GM12865 (cell line): ENCODE measurements at regions not wholly inside any gene's neighbourhood (a gene's known extent, or its start where the extent isn't known, plus 50 kb on each side); places are given as distances from the start of the nearest gene placed in this dataset.
A peak's percentile ranks its signal among the peaks of the same experiment; 100 is the strongest.

Experiments used
- DNase-seq: peaks from one replicate; pipeline ENCODE4 v3.0.0; 2010; ENCODE audit warnings: low read depth
- H3K4me3 ChIP-seq: 2 replicates; pipeline ENCODE4 v1.5.1; 2011; ENCODE audit warnings: mild to moderate bottlenecking, low read depth, low read length, control low read depth
- CTCF ChIP-seq: IDR thresholded peaks from 2 replicates; pipeline ENCODE4 v1.5.1; 2011; ENCODE audit warnings: low read length, control low read depth, low read depth, inconsistent platforms; ENCODE audit not compliant: insufficient read depth; ENCODE audit errors: missing control alignments

DNA sequence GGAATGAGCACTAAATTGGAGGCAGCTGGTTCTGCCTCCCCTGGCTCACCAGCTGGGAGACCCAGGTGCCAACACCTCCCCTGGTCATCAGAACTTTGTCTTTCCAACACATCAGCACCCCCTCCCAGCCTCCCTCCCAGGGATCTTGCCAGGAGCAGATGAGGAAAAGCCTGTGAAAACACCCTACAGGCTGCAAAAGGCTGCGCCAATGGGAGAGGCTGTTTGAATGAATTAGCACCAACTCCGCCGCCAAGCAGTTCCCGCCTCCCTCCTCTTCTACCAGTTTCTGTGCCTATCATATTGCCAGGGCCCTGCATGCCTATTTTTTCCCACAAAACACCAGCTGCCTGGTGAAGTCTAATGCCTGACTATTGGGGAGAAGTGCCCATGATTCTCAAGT lies 137.0 kb downstream of the AIPL1 start:
- no peak for DNase-seq
- TF ChIP-seq CTCF = no peak
- no peak overlapping the region for H3K4me3 ChIP-seq

DNA sequence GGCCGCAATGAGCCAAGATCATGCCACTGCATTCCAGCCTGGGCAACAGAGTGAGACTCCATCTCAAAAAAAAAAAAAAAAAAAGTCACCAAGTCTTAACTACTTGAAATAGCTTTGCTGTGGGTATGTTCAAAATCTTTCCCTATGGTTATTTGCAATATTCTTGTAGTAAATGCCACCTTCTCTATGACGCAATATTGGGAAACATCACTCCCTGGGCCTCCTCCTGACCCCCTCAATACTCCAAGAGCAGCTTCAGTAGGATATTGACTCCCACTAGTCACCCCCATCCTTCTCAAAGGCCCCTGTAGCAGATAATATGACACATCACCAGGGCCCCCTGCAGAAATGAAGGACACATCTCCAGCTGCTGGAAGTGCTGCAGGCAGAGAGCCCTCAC lies 137.8 kb downstream of the AIPL1 start:
- DNase-seq = no peak
- TF ChIP-seq CTCF = no peak
- H3K4me3 ChIP-seq = no peak overlapping the region

DNA sequence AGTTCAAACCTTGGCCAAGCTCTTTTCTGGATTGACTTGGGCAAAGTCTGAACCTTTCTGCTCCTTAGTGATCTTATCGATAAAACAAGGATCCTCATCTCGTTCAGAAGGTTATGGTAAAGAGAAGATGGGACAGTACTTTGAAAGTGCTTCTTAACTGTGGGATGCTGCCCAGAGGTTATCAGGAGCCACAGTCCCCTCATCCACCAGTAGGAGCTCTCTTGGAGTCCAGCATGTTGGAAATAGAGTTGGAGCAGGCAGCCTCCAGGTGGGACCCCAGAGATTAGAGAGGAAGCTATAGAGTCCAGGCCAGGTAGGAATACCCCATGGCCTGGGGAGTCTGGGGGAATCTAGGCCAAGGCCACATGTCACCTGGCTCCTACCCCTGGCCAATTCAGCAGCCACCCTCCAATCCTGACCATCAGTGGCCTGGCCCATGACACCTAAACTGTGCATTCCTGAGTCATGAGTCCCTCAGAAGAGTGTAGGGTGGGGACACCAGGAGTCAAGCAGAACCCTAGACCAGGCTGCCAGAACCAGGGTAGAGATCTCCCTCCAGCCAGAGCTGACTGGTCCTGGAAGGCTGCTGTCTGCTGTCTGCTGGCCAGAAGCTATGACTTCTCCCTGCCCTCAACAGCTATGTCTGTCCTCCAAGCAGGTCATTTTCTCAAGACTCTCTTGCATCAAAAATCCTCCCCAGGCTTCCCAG lies 144.3 kb downstream of the AIPL1 start:
- DNase-seq = no peak

GRCh38 chr17:6286233-6286632 lies 148.7 kb downstream of the AIPL1 start:
- no peak for DNase-seq
- H3K4me3 ChIP-seq = no peak overlapping the region
- no peak for TF ChIP-seq CTCF

More for the DNA sequence above, 144.3 kb downstream of the AIPL1 start:
- TF ChIP-seq CTCF = no peak
- H3K4me3 ChIP-seq = no peak overlapping the region

DNA sequence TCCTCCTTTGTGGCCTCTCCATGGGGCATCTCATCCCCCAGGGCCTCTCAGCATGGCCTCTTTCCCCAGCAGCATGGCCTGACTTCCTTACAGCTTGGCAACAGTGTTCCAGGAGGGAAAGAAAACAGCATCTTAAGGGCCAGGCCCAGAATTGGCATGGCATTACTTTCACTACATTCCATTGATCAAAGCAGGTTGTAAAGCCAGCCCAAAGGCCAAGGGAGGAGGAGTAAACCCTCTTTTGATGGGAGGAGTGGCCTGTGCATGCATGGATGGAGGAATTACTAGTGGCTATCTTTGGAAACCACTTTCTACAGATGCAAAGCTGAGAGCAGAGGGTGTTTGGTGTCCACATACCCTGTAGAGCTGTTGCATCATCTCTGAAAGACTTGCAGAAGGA lies 149.4 kb downstream of the AIPL1 start:
- TF ChIP-seq CTCF = no peak
- DNase-seq = no peak
- H3K4me3 ChIP-seq = no peak overlapping the region

DNA sequence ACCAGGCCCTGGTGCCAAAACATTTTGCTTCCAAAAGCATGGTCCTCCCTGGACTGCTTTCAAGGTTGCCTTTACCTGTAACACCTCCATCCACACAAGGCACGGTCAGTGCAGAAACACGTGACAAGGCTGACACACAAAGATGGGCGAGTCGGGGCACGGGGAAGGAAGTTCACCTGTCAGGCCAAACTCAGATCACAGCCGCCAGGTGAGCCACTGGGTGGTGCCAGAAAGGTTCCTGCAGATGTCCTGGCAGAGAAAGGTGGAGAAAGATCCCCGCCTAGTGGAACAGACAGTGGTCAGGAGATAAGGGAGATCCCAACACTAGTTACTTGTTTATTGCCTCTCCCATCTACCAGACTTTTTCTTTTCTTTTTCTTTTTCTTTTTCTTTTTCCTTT lies 155.3 kb downstream of the AIPL1 start:
- no peak overlapping the region for H3K4me3 ChIP-seq
- DNase-seq = peak; percentile 5
- TF ChIP-seq CTCF = peak; percentile 7

- no peak for DNase-seq
- H3K4me3 ChIP-seq = no peak overlapping the region
- TF ChIP-seq CTCF = no peak
Observed at GRCh38 chr17:6278376-6278775, 156.5 kb downstream of the AIPL1 start.
